CMK (cell line): ENCODE measurements at regions not wholly inside any gene's neighbourhood (a gene's known extent, or its start where the extent isn't known, plus 50 kb on each side); places are given as distances from the start of the nearest gene placed in this dataset.

Source experiments
- DNase-seq: peaks from one replicate; pipeline ENCODE4 v3.0.0-alpha.2; 2010; ENCODE audit warnings: low read depth

DNA sequence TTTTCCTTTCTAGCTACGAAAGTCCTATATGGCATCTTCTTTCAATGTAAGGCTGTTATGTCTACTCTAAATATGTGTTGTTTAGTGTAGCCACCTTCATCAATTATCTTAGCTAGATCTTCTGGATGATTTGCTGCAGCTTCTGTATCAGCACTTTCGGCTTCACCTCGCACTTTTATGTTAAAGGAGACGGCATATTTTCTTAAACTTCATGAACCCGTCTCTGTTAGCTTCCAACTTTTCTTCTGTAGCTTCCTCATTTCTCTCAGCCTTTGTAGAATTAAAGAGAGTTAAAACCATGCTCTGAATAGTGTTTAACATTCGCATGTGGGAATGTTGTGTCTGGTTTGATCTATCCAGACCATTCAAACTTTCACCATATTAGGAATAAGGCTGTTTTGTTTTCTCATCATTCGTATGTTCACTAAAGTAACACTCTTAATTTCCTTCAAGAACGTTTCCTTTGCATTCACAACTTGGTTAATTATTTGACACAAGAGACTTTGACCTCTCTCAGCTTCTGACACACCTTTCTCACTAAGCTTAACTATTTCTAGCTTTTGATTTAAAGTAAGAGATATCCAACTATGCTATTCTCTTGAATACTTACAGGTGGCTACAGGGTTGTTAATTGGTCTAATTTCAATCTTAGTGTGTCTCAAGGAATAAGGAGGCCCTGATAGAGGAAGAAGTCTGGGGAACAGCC, 476.8 kb downstream of the GABRG1 start:
- DNase-seq = no peak

DNA sequence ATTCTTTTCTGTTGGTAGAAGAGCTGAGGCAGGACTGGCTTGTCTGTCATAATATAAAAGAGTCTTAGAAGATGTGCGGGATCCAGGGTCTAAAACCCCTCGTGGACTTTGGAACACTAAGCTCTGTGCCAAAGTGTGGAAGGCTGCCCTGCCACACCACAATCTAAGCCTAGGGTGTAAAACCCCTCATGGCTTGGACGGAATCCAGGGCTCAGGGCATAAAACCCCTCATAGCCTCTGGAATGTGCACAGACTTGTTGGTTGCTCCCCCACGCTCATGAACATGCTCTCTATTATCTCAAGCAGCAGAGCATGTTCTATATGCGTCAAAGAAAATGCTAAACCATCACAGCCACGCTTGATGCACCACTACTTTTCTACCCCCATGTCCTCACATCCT, 483.6 kb downstream of the GABRG1 start:
- no peak for DNase-seq

DNA sequence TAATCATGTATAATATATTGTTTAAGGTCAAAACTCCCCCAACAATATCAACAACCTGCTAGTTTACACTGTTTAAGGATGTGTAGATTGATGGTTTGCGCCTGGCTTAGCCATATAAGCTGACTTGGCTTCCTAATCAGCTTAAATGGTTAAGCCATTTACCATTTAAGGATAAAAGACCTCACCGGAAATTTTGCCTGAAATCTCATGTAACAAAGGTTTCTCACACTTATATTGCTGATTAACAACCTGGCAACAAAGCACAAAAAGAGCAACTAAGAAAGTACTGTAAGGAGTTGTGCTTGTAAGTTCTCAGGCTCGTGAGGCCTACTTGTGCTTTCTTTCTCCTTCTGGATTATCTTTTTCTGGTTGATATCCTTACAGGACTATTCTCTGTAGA, 485.2 kb downstream of the GABRG1 start:
- DNase-seq = no peak

DNA sequence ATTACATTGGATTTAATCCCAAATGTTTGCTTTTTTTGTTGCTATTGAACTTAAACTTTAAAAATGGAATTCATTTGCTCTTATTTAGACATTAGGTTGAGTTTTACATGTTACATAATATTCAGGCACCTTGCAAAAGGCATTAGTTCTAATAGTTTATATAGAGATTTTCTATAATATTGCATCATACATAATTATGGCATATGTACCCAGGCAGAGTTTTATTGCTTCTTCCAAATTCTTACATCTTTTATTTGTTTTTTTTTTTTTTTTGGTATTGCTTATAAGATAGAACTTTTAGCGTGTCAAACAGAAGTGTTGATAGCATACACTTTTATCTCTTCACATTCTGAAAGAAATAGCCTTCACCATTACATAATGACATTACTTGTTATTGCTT, 487.7 kb downstream of the GABRG1 start:
- DNase-seq = no peak

DNA sequence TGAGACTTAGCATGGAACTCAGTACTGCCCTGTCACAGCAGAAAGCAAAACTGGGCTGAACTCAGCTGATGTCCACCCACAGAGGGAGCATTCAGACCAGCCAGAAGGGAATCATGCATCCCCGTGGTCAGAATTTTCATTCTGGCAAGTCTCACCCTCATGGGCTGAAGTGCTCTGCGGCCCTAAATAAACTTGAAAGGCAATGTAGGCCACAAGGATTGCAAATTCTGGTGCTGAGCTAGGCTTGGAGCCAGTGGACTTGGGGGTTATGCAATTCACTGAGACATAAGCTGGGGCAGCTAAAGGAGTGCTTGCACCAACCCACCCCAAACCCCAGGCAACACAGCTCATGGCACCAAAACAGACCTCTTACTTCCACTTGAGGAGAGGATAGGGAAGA, 494.1 kb downstream of the GABRG1 start:
- DNase-seq = no peak

DNA sequence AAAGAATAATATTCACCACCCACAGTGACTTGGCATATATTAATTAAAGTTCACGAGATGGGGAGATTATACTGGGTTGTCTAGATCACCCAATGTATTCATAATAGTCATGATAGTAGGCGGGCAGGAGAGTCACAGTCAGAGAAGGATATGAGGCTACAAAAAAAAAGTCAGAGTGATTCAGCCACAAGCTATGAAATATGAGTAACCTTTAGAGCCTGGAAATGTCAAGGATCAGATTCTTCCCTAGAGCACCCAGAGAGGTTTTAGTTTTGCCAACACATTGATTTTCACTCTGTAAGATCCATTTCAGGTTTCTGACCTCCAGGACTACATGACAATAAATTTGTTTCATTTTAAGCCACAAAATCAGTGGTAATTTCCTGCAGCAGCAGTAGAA, 501.9 kb downstream of the GABRG1 start:
- DNase-seq = no peak

DNA sequence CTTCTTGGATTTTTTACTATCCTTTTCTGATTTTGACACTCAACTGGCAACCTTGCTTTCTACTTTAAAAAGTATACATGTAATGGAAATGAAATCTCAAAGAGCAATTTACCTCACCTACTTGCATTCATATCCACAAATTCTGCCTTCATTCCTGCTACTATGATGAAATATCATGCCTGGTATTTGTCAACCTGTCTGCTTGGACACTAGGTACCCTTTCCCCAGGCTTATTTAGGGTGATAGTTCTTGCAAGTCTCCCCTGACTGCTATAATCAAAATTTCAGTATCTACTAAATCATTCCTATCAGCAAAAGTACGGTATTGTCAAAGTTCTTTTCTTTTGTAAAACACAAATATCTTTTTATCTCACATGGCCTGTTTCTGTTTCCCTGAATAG, 503.0 kb downstream of the GABRG1 start:
- no peak for DNase-seq

DNA sequence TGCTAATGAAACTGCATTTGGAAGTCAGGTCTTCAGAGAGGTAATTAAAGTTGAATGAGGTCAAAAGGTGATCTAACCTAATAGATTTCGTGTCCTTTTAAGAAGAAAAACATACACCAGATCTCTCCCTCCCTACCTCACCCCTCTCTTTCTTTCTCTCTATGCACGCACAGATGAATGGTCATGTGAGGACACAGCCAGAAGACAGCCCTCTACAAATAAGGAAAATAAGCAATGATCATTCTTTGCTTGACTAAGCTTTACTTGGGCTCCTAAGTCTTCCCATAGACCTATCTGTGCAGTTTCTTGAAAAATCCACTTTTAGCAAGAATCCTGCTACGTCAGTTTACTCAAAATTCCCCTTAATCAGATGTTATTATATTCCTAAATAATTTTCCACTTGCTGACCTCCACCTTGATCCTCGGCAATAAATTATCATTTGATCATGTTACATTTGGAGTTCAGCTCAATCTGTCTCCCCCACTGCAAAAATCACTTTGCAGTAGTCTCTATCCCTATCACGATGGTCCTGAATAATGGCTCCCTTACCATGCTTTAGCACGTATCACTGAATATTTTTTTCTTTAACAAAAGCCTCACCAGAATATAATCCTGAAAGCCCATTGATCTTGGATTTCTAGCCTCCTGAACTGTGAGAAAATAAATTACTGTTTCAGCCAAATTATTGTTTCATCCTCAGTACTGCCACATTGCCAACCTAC, 527.3 kb downstream of the GABRG1 start:
- DNase-seq = no peak

DNA sequence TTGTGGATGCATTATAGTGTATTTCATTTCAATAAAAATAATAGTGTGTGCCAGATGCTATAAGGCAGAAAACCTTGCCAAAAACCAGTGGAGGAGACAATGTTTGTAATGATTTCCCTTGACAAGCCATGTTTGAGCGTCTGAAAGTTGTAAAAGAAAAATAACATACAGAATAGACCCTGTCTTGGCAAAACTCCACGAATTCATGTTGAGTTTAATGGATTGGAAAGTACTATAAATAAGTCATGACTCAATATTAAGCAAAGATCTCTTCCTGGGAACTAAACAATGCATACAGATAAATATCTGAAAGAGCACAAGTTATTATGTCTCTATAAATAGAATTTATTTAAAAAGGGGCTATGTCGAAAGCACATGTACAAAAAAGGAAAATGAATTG, 543.5 kb downstream of the GABRG1 start:
- DNase-seq = no peak

DNA sequence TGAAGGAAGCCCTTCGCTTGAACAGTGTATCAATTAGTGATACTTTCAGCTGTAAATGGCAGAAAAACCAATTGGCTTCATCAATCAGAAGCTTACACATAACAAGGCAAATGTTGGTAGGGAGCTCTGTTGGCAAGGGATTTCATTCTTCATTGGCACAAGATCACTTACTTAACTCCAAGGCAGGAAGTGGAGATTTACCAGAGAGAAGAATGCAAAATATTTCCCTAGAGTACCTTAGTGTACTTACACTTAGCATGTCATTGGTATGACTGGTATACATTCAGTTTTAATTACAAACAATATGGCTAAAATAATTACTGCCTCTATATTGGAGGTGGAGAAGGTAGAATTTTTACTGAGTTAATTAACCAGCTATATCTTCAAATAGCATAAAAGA, 545.0 kb downstream of the GABRG1 start:
- DNase-seq = no peak

DNA sequence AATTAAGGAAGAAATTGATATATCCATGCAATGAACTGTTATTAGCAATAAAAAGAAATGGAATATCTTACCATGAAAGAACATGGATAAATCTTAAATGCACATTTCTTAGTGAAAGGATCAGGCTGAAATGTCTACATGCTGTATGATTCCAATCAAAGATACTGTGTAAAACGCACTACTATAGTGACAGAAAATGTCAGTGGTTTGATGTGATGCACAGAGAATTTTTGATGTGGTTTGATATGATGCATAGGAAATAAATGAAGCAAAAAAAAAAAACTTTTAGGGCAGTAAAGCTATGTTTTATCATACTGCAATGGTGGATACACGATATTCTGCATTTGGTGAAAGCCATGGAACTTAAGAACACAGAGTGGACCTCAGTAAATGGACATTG, 547.6 kb downstream of the GABRG1 start:
- no peak for DNase-seq

DNA sequence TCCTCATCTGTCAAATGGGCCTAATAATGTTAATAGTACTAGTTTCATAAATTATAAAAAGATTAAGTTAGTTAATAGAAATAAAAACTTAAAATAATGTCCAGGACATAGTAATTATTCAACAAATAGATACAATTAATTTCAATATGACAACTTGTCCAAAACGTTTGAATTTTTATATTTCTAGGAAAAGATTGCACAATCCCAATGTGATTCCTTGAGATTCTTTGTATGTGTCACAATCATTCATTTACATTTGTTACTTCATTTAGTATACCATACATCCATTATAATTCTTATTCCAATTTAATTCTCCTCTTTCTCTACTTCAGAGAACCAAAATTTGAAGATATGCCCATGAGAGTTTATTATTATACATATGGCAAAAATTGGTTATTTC, 554.2 kb downstream of the GABRG1 start:
- no peak for DNase-seq

DNA sequence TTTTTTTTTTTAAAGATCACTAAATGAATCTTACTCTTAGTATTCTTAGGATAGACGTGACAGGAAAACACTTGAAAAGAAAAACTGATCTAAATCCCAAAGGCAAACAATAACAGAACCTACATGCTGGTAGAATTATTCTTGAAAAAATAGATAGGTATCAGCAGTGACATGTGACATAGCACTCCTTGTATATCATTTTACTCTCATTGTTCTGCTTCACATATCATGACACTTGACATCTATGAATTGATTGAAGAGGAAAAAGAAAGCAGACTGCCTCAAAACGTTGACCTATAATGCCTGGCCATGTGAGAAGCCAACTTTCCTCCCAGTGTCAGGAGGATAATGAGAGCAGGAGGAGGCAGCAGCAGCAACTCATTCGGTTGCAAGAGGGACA, 555.2 kb downstream of the GABRG1 start:
- DNase-seq = no peak

DNA sequence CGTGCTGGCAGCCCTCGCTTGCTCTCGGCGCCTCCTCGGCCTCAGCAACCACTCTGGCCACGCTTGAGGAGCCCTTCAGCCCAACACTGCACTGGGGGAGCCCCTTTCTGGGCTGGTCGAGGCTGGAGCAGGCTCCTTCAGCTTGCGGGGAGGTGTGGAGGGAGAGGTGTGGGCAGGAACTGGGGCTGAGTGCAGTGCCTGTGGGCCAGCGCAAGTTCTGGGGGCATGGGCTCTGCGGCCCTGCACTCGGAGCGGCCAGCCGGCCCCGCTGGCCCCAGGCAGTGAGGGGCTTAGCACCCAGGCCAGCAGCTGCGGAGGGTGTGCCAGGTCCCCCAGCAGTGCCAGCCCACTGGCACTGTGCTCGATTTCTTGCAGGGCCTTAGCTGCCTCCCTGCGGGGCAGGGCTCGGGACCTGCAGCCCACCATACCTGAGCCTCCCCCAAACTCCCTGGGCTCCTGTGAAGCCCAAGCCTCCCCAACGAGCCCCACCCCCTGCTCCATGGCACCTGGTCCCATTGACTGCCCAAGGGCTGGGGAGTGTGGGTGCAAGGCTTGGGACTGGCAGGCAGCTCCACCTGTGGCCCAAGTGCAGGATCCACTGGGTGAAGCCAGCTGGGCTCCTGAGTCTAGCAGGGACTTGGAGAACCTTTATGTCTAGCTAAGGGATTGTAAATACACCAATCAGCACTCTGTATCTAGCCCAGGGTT, 556.8 kb downstream of the GABRG1 start:
- DNase-seq = no peak

DNA sequence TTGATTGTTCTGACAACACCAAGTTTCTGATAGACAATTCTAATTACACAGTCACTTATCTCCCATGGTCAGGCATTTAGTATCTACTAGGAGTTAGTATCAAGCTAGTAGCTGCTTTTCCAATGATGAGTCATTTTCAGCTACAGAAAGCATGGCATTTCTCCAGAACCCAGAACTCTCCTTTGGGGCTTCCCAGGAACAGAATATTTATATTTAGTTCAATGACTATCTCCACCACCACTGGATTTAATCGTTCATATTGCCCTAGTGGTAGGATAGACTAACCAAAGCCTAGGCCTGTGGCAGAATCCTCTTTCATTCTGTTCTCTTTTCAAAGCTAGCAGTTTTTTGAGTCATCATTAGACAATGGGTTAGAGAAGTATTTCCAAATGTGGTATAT, 569.4 kb downstream of the GABRG1 start:
- no peak for DNase-seq

DNA sequence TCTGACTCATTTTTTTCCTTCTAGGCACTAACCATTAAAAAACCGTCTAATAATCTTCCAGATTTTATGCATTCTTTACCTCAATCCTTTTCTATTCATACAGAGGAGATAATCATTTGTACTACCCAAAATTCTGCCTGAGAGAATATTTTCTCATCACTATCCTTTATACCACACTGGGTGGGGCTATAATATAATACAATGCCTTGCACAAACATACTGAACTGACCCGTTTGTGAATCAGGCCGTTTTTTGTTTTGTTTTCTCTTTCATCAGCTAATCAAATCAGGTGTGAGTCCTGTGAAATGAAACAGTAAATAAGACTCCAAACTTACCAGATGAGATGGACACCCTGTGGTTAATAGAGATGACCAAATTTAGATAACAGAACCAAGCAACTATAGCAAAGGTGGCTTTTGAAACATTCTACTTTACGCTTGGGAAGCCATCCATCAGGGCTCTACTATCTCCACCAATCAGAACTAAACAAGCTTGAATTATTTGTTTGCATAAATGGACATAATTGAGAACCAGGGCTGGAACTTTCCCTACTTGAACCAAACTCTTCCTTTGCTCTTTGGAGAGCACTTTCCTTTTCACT, 573.0 kb downstream of the GABRG1 start:
- no peak for DNase-seq

DNA sequence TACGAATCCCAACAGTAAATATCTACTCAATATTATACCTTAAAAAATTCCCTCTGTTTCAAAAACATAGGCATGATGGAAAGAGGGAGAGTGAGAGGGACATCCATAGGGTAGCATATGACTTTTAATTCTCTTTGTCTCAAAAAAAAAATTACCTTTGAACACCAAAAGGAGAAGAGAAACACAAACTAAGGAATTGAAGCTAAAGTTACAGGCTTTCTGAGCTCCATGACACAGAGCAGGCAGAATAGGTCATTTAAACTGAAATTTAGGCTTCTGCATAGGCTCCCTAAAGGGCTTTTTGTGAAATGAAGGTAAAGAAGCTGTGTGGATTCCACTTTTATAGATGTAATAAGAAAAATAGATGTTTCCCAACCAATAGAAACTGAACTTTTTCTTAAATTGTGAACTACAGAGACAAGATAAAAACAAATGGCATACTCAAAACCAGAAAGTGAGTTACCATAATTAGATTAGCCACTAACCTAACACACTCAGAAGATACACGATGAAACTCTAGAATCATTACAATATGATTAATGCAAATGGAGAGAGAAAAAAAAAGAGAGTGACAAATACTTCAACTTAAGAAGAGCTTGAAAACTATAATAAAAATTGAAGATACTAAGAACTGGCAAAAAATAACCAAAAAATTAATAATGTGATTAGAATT, 584.6 kb downstream of the GABRG1 start:
- no peak for DNase-seq

DNA sequence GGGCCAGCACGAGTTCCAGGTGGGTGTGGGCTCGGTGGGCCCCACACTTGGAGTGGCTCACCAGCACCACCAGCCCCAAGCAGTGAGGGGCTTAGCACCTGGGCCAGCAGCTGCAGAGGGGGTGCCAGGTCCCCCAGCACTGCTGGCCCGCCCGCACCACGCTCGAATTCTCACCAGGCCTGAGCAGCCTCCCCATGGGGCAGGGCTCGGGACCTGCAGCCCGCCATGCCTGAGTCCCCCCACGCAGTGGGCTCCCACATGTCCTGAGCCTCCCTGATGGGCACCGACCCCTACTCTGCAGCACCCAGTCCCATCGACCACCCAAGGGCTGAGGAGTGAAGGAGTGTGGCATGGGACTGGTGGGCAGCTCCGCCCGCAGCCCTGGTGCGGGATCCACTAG, 593.4 kb downstream of the GABRG1 start:
- no peak for DNase-seq

DNA sequence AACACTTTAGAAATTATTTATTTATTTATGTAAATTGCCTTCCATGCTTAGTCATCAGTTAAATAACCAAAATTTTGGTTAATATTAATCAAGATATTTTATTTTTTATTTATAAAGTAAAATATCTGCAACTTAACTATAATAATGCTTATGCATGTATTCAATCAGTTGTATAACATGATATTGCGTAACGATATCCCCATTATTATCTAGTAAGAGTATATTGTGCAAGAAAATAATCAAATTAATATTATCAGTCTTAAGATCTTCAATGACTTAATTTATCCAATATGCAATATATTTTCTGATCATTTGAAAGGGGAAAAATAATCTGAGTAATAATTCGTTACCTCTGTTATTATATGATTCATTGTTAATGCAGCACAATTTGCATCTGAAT, 596.7 kb downstream of the GABRG1 start:
- DNase-seq = no peak

DNA sequence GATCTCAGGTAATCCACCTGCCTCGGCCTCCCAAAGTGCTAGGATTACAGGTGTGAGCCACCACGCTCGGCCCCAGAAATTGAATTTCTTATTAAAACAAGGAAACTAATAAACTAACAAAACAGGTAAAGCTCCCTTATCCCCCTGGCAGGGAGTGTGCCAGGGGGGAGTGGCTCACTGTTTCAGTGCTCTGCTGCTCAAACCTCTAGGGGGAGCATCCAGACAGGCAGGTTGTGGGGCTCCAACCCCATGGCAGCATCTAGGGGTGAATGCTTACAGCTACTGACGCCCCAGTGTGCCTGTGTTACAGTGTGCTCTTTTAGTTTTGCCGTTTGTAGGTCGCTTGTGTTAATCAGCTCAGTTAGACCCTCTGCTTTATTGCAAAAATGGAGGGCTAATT, 605.0 kb downstream of the GABRG1 start:
- no peak for DNase-seq

DNA sequence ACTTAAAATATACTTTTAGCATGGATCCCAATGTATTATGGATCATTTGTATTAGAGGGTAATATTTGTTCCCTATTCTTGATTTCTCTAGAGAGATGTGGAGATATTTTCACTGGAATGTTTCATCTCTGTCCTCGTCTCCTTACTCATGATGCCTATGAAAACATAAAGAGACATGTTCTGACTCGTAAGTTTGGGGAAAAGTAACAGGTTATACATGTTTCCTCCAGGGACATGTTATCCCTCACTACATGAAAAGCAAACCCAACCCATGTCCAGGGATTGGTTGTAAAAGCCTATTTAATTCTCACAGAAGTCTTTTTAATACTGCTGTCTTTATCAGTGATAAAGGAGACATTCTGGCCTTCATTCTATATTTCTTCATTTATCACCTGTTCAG, 621.4 kb downstream of the GABRG1 start:
- DNase-seq = no peak

DNA sequence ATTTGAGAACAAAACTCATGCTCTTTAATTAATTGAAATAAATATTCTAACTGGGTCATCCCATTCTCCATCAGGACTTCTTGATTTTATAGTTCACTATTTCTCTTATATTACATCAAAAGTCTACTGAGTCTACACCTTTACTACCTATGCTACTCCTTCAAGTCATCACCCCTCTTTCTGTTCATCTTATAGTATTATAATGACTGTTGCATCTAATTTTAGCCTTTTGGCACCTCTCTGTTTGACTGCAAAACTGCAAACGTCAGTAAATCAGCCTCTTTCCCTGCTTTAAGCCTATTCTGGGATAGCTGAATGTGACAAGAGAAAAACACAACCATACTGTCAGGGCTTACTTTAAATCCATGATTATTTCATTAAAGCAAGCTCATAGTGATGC, 639.1 kb downstream of the GABRG1 start:
- DNase-seq = no peak
